Uterus (tissue), 3 donors: ENCODE measurements at regions not wholly inside any gene's neighbourhood (a gene's known extent, or its start where the extent isn't known, plus 50 kb on each side); places are given as distances from the start of the nearest gene placed in this dataset.
A peak's percentile ranks its signal among the peaks of the same experiment; 100 is the strongest.

Experiments
- DNase-seq, 2 donors: peaks; one replicate each; pipeline ENCODE4 v3.0.0-alpha.2; 2019 to 2020
- H3K27ac ChIP-seq, 2 donors: fragments of 200-600 bp; sonication (generic); 1 replicate in 1 of 2; 2 replicates in 1 of 2; pipeline ENCODE4 v1.5.1; 2016 to 2018
- H3K27me3 ChIP-seq, 2 donors: fragments of 200-600 bp; sonication (generic); one replicate each; pipeline ENCODE4 v1.5.1; 2018 to 2019; ENCODE audit warnings: control low read depth in 1 of 2
- H3K36me3 ChIP-seq, 2 donors: fragments of 200-600 bp; sonication (generic); one replicate each; pipeline ENCODE4 v1.5.1; 2019; ENCODE audit warnings: control low read depth in 1 of 2
- H3K4me1 ChIP-seq, 2 donors: fragments of 200-600 bp; sonication (generic); one replicate each; pipeline ENCODE4 v1.5.1; 2018 to 2019; ENCODE audit warnings: control low read depth in 1 of 2
- H3K4me3 ChIP-seq, 2 donors: fragments of 200-600 bp; sonication (generic); 1 replicate in 1 of 2; 2 replicates in 1 of 2; pipeline ENCODE4 v1.5.1; 2018 to 2019; ENCODE audit warnings: mild to moderate bottlenecking in 1 of 2
- H3K9me3 ChIP-seq, 2 donors: fragments of 200-600 bp; sonication (generic); one replicate each; pipeline ENCODE4 v1.5.1; 2019; ENCODE audit warnings: control low read depth in 1 of 2
- POLR2A ChIP-seq, 2 donors: fragments of 450-650 bp; IDR thresholded peaks; one replicate each; pipeline ENCODE4 v1.6.1; 2016; ENCODE audit warnings: antibody characterized with exemption in 2 of 2, mild to moderate bottlenecking in 1 of 2, moderate library complexity in 1 of 2
- intact Hi-C: fragments of 100-400 bp; cut with DNase I; formaldehyde crosslinking; loops from one replicate; pipeline ENCODE4 v1.15.1; 2023; ENCODE audit warnings: low total_unique reads
- TF ChIP-seq, protein P1 (sequence below), 4 experiments: fragments of 200-600 bp in 2 of 4; fragments of 450-650 bp in 2 of 4; sonication (generic) in 2 of 4; IDR thresholded peaks; one replicate each; pipeline ENCODE4 v1.5.1; 2016 to 2019; ENCODE audit warnings: antibody characterized with exemption in 4 of 4, mild to moderate bottlenecking in 2 of 4, moderate library complexity in 1 of 4
- donor health status: DM: yes; HTN: yes; CAD: no.

DNA sequence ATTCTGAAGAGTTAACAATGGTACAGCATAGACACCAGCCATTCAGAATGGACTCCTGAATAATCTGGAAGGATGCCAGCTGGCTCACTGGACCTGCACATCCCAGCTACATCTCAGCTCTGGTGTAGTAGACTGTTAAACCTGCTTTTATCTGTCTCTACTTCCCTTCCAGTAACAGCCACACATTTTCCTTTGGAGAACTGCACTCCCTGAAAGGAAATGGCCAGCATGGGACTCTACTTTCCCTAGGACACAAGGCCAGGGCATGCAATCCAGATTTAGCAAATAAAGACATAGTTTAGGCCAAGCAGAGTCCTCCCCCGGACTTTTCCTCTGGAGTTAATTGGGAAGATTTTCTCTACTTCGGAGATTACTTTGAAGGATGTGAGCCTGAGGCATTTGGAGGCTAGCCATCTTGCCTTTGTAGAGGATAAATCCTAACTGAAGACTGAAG is 82.7 kb upstream of the TCF12 start:
- DNase-seq: peak; percentile 27 to 36
- Histone ChIP-seq H3K27ac (peak overlapping the region; percentile 57), H3K36me3 (no peaks in the 10 kb centered on the region), H3K27me3 (no peaks in the 10 kb centered on the region), H3K9me3 (no peaks in the 10 kb centered on the region), H3K4me1 (no peaks in the 10 kb centered on the region), H3K4me3 (no peak overlapping the region)
- intact Hi-C loops: no loop called here
- TF ChIP-seq POLR2A (IDR thresholded peaks at IDR 0.05): no peak
- TF ChIP-seq, protein P1, sequence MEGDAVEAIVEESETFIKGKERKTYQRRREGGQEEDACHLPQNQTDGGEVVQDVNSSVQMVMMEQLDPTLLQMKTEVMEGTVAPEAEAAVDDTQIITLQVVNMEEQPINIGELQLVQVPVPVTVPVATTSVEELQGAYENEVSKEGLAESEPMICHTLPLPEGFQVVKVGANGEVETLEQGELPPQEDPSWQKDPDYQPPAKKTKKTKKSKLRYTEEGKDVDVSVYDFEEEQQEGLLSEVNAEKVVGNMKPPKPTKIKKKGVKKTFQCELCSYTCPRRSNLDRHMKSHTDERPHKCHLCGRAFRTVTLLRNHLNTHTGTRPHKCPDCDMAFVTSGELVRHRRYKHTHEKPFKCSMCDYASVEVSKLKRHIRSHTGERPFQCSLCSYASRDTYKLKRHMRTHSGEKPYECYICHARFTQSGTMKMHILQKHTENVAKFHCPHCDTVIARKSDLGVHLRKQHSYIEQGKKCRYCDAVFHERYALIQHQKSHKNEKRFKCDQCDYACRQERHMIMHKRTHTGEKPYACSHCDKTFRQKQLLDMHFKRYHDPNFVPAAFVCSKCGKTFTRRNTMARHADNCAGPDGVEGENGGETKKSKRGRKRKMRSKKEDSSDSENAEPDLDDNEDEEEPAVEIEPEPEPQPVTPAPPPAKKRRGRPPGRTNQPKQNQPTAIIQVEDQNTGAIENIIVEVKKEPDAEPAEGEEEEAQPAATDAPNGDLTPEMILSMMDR (IDR thresholded peaks at IDR 0.05): no peak

DNA sequence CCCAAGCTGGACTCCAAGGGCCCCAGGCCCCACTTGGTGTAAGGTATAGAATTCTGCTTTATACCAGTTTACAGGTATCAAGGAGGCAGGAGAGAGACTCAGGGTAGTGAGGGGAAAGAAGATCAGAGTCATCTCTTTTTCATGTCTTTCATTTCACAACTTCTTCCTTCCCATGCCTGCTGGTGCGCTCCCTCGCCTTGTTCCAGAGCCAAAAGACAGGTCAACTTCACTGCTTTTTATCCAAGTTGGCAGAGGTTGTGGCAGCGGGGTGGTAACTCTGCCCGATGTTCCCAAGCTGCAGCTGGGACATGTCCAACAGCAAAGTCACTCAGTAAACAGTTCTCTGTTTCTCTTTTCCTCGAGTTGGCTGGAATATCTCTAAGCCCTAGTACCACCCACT is 86.3 kb upstream of the TCF12 start:
- Histone ChIP-seq H3K36me3 (no peaks in the 10 kb centered on the region), H3K4me3 (no peak overlapping the region), H3K4me1 (no peaks in the 10 kb centered on the region), H3K27ac (peak overlapping the region; percentile 54 to 65), H3K27me3 (no peaks in the 10 kb centered on the region), H3K9me3 (no peaks in the 10 kb centered on the region)
- peak; percentile 49 to 53 for DNase-seq
- intact Hi-C loops: no loop called here
- no peak for TF ChIP-seq POLR2A (IDR thresholded peaks at IDR 0.05)
- TF ChIP-seq, protein P1 (IDR thresholded peaks at IDR 0.05): no peak

DNA sequence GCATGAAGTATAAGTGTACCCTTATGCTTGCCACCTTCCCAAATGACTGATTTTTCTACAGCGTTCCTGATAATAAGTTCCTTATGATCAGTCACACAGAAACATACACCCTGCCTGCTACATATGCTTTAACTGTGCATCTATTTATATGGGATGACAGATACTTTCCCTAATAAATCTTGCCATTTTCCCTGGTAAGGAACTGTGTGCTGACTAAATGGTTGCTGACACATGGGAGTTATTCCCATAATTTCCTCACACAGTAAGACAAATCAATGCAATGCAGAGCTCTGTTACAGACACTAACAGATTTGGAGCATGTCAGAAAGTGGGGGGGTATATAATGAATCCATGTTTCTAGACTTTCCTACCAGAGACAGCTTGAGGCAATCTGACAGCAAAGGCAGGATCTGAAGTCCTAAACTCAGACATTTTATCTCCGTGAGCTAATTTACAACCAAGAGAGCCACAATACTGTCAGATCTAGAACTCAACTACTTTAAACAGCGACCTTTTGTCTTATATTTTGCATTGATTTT is 86.9 kb upstream of the TCF12 start:
- Histone ChIP-seq H3K4me1 (no peaks in the 10 kb centered on the region), H3K4me3 (no peak overlapping the region), H3K36me3 (no peaks in the 10 kb centered on the region), H3K27ac (peak overlapping the region; percentile 54 to 65), H3K9me3 (no peaks in the 10 kb centered on the region), H3K27me3 (no peaks in the 10 kb centered on the region)
- intact Hi-C loops: no loop called here
- no peak for TF ChIP-seq POLR2A (IDR thresholded peaks at IDR 0.05)
- TF ChIP-seq, protein P1 (IDR thresholded peaks at IDR 0.05): no peak
- DNase-seq: no peak

DNA sequence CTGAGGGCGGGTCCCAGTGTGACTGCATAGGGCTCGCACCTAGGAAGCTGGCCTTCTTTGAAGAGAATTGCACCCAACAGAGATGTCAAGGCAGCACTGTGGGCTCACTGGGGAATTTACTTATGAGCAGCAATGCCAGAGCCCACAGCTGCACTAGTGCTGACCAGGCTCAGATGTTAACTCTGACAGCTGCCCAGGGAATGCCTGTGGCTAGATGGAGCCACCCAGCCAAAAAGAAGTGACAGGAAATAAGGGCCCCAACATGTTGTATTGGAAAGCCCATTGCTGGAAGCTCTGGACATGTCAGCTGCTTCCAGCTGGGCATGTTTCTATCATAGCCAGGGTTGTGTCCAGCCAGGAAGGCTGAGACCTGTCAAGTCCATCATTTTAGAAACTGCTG is 90.9 kb upstream of the ZNF280D start:
- TF ChIP-seq, protein P1 (IDR thresholded peaks at IDR 0.05): no peak
- no peak for TF ChIP-seq POLR2A (IDR thresholded peaks at IDR 0.05)
- no peaks in the 10 kb centered on the region for H3K27me3 ChIP-seq
- no peaks in the 10 kb centered on the region for H3K9me3 ChIP-seq
- intact Hi-C loops: no loop called here
- H3K4me3 ChIP-seq: no peak overlapping the region
- no peaks in the 10 kb centered on the region for H3K36me3 ChIP-seq
- DNase-seq: no peak
- H3K27ac ChIP-seq: no peak overlapping the region
- H3K4me1 ChIP-seq: peaks cover 0 to 6% of the 10 kb centered on the region in 2 donors

DNA sequence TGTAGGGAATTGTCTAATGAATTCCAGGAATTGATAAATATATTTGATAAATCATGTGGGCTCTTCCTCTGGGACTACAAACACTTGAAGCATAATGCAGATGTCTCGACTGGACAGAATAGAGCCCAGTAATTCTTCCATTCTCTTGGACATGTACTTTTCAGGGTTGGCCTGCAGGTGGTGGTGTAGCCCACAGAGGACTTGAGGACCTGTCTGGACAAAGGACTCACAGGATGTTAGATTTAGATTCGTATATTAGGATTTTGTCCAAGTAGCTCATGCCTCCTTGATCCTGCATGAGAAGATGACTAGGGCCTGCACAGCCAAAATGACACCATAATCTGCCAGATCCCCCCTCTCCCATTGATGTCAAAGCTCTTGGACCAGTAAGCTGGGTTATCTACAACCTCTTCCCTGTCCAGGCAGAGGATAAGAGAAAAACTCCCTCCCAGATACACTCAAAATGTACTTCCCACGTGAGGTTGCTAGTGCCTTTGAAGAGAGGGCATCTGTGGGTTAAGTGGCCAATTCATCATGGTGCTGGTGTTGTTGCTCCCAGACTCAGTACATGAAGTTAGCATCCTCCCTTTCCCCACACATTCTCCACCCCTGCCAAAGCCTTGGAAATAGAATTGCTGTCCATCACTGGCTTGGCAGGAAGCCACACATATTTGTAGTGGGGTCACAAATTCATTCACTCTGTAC is 88.6 kb upstream of the ZNF280D start:
- H3K36me3 ChIP-seq: no peaks in the 10 kb centered on the region
- no peak overlapping the region for H3K27ac ChIP-seq
- TF ChIP-seq POLR2A (IDR thresholded peaks at IDR 0.05): no peak
- TF ChIP-seq, protein P1 (IDR thresholded peaks at IDR 0.05): peak; percentile 37 to 59 (median 49)
- H3K4me1 ChIP-seq: peaks cover 4 to 6% of the 10 kb centered on the region in 2 donors
- no peaks in the 10 kb centered on the region for H3K9me3 ChIP-seq
- no peaks in the 10 kb centered on the region for H3K27me3 ChIP-seq
- no peak overlapping the region for H3K4me3 ChIP-seq
- peak; percentile 46 to 60 for DNase-seq
- intact Hi-C loops: no loop called here
